Peyer's patch (tissue), 4 donors: ENCODE measurements at regions not wholly inside any gene's neighbourhood (a gene's known extent, or its start where the extent isn't known, plus 50 kb on each side); places are given as distances from the start of the nearest gene placed in this dataset.

ENCODE experiments used
- DNase-seq, 3 donors: peaks; one replicate each; pipeline ENCODE4 v3.0.0-alpha.2; 2017 to 2019
- H3K27ac ChIP-seq, 4 donors: fragments of 200-600 bp; sonication (generic); one replicate each; pipeline ENCODE4 v1.5.1; 2016 to 2019
- H3K27me3 ChIP-seq, 2 donors: fragments of 200-600 bp; sonication (generic); one replicate each; pipeline ENCODE4 v1.5.1; 2019
- H3K36me3 ChIP-seq, 3 donors: fragments of 200-600 bp; sonication (generic); one replicate each; pipeline ENCODE4 v1.5.1; 2016 to 2019
- H3K4me1 ChIP-seq, 4 donors: fragments of 200-600 bp; sonication (generic); one replicate each; pipeline ENCODE4 v1.5.1; 2016 to 2019
- H3K4me3 ChIP-seq, 4 donors: fragments of 200-600 bp; sonication (generic); 1 replicate in 3 of 4; 2 replicates in 1 of 4; pipeline ENCODE4 v1.5.1; 2016 to 2019; ENCODE audit warnings: mild to moderate bottlenecking in 1 of 4
- H3K9me3 ChIP-seq, 4 donors: fragments of 200-600 bp; sonication (generic); one replicate each; pipeline ENCODE4 v1.5.1; 2016 to 2019; ENCODE audit warnings: mild to moderate bottlenecking in 1 of 4
- POLR2A ChIP-seq, 2 donors: fragments of 450-650 bp; IDR thresholded peaks; one replicate each; pipeline ENCODE4 v1.5.1; 2017; ENCODE audit warnings: antibody characterized with exemption in 2 of 2, mild to moderate bottlenecking in 2 of 2, moderate library complexity in 2 of 2
- TF ChIP-seq, protein P1 (sequence below), 6 experiments: fragments of 450-650 bp in 4 of 6; fragments of 200-600 bp in 2 of 6; sonication (generic) in 1 of 6; IDR thresholded peaks; one replicate each; pipeline ENCODE4 v1.5.1; 2017 to 2019; ENCODE audit warnings: antibody characterized with exemption in 6 of 6, mild to moderate bottlenecking in 3 of 6, moderate library complexity in 1 of 6

DNA sequence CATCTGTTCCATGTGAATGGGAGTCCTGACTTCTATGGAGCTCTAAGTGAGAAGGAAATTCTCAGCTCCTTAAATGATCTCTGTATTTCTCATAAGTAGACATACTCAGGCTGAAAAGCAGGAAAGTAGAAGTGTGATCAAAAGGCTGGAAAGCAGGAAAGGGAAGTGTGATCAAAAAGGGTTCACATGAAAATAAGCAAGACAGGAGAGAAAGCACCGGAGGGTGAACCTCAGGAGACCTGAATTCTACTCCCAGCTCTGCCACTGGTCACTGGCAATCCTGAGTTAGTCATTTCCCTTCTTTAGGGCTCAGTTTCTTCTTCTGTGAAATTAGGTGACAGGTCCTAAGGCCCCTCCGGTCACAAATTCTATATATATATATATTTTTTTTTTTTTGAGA lies 55.5 kb upstream of the TRERF1 start:
- no peak overlapping the region for H3K27ac ChIP-seq
- H3K36me3 ChIP-seq: no peaks in the 10 kb centered on the region
- TF ChIP-seq, protein P1, sequence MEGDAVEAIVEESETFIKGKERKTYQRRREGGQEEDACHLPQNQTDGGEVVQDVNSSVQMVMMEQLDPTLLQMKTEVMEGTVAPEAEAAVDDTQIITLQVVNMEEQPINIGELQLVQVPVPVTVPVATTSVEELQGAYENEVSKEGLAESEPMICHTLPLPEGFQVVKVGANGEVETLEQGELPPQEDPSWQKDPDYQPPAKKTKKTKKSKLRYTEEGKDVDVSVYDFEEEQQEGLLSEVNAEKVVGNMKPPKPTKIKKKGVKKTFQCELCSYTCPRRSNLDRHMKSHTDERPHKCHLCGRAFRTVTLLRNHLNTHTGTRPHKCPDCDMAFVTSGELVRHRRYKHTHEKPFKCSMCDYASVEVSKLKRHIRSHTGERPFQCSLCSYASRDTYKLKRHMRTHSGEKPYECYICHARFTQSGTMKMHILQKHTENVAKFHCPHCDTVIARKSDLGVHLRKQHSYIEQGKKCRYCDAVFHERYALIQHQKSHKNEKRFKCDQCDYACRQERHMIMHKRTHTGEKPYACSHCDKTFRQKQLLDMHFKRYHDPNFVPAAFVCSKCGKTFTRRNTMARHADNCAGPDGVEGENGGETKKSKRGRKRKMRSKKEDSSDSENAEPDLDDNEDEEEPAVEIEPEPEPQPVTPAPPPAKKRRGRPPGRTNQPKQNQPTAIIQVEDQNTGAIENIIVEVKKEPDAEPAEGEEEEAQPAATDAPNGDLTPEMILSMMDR (IDR thresholded peaks at IDR 0.05): no peak
- TF ChIP-seq POLR2A (IDR thresholded peaks at IDR 0.05): no peak
- no peaks in the 10 kb centered on the region for H3K9me3 ChIP-seq
- H3K4me1 ChIP-seq: no peaks in the 10 kb centered on the region
- H3K4me3 ChIP-seq: no peak overlapping the region
- no peak for DNase-seq
- no peaks in the 10 kb centered on the region for H3K27me3 ChIP-seq

DNA sequence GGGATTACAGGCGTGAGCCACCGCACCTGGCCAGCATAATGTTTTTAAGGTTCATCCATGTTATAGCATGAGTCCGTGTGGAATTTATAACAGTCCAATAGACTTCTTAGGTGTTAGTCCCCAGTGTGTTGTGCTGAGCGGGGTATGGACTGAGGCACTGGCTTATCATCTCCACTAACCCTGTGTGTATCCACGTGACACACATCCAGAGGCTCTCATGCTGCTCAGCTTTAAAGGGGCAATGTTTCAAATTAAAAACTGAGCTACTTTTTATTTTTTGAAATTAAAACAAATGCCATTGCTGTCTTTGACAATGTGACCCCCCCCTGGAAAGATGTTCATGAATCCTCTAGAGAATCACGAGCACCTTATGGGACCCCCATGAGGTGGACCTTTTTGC lies 54.3 kb upstream of the TRERF1 start:
- TF ChIP-seq POLR2A (IDR thresholded peaks at IDR 0.05): no peak
- TF ChIP-seq, protein P1 (IDR thresholded peaks at IDR 0.05): no peak
- H3K36me3 ChIP-seq: no peaks in the 10 kb centered on the region
- H3K27ac ChIP-seq: no peak overlapping the region
- DNase-seq: no peak
- no peaks in the 10 kb centered on the region for H3K4me1 ChIP-seq
- no peak overlapping the region for H3K4me3 ChIP-seq
- no peaks in the 10 kb centered on the region for H3K27me3 ChIP-seq
- no peaks in the 10 kb centered on the region for H3K9me3 ChIP-seq

DNA sequence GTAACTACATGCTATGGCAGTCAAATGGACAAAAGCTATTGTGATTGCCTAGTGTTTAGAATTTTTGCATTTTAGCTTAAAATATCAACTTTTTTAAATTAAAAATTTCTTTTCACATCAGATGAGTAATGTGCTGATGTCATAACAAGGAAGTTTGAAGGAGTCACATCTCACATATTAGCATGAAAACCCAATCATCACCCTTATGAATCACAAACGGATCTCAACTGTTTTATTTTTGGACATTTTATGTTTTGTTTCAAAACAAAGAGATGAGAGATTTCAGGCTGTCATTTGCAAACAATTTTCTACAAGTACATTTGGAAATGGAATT lies 53.6 kb upstream of the TRERF1 start:
- TF ChIP-seq, protein P1 (IDR thresholded peaks at IDR 0.05): no peak
- no peak for TF ChIP-seq POLR2A (IDR thresholded peaks at IDR 0.05)
- H3K4me1 ChIP-seq: no peaks in the 10 kb centered on the region
- no peaks in the 10 kb centered on the region for H3K36me3 ChIP-seq
- H3K9me3 ChIP-seq: no peaks in the 10 kb centered on the region
- H3K27me3 ChIP-seq: no peaks in the 10 kb centered on the region
- H3K27ac ChIP-seq: no peak overlapping the region
- H3K4me3 ChIP-seq: no peak overlapping the region
- no peak for DNase-seq

DNA sequence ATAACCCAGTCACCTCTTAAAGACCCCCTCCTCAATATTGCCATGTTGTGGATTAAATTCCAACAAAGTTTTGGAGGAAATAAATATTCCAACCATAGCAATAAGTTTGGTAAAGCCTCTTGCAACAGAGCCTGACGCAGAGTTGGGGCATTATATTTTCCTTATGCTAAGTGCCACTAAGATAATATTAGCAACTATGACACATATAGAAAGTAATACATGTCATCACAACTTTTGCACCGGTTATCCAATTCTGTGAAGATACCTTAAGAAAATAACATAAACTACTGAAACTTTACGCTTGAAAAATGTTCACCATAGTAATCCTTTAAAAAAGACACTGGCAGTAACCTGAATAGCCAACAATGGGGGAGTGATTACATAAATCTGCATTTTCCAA lies 52.2 kb upstream of the TRERF1 start:
- no peaks in the 10 kb centered on the region for H3K9me3 ChIP-seq
- no peak overlapping the region for H3K27ac ChIP-seq
- no peaks in the 10 kb centered on the region for H3K4me1 ChIP-seq
- no peaks in the 10 kb centered on the region for H3K27me3 ChIP-seq
- no peaks in the 10 kb centered on the region for H3K36me3 ChIP-seq
- TF ChIP-seq, protein P1 (IDR thresholded peaks at IDR 0.05): no peak
- TF ChIP-seq POLR2A (IDR thresholded peaks at IDR 0.05): no peak
- DNase-seq: no peak
- H3K4me3 ChIP-seq: no peak overlapping the region

DNA sequence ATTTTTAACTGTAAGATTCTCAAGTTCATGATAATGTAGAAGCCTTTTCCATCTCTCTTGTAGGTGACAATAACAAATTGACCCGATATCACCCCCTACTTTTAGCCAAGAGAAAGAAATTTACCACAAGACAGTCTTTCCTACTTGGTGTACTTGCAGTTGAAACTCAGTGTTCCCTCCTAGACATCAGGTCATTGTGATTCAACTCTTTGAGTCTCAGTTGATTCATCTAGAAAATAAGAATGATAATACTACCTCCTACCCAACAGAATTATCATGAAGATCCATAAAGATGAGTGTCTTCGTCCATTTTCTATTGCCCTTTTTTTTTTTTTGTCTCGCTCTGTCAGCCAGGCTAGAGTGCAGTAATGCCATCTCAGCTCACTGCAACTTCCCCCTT lies 51.3 kb upstream of the TRERF1 start:
- H3K36me3 ChIP-seq: no peaks in the 10 kb centered on the region
- H3K4me1 ChIP-seq: no peaks in the 10 kb centered on the region
- TF ChIP-seq, protein P1 (IDR thresholded peaks at IDR 0.05): no peak
- TF ChIP-seq POLR2A (IDR thresholded peaks at IDR 0.05): no peak
- H3K4me3 ChIP-seq: no peak overlapping the region
- no peak overlapping the region for H3K27ac ChIP-seq
- DNase-seq: no peak
- H3K9me3 ChIP-seq: no peaks in the 10 kb centered on the region
- H3K27me3 ChIP-seq: no peaks in the 10 kb centered on the region

DNA sequence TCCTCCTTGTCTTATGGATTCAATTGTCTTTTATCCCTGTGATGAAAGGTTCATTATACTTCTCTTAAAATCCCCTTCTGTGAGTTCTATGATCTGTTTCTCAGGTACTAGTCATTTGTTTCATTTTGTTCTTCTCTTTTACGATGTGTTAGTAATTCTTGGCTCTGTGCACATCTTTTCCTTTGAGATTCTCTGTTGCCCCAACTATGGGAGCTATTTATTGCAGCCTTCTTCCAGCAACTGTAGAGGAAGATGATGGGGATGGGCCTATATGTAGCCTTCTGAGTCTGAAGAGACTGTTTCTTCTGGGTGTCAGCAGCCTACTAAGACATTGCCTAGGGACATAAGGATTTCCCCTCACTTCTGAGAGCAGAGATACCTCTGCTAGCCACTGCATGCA lies 50.4 kb upstream of the TRERF1 start:
- Histone ChIP-seq H3K4me3 (no peak overlapping the region), H3K4me1 (no peaks in the 10 kb centered on the region), H3K36me3 (no peaks in the 10 kb centered on the region), H3K9me3 (no peaks in the 10 kb centered on the region), H3K27me3 (no peaks in the 10 kb centered on the region), H3K27ac (no peak overlapping the region)
- no peak for DNase-seq
- TF ChIP-seq, protein P1 (IDR thresholded peaks at IDR 0.05): no peak
- no peak for TF ChIP-seq POLR2A (IDR thresholded peaks at IDR 0.05)
